ENCODE measurements at regions not wholly inside any gene's neighbourhood (a gene's known extent, or its start where the extent isn't known, plus 50 kb on each side); places are given as distances from the start of the nearest gene placed in this dataset.

DNA sequence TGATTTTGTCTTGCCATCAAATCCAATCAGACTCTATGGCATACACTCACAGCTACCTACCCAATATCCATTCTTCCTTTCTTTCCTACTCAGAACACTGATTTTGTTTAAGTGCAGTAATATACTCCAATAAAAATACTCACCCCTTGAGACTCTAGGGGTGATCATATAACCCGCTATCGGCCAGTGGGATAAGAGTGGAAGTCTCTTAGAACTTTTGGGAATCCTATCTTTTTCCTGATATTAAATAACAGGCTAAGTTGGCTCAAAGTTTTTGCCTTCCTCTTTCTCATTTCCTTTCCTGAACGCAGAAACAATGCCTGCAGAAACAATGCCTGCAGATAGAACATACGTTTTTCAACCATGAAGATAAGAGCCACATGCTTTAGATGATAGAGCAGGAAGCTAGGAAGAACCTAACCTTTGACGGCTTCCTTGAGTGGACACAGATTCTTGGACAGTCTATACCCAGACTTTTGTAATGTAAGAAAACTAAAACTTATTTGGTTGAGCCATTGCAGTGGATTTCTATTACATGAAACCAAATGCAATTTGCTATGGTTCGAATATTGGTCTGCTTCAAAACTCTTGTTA, 373.8 kb downstream of the STIM2 start:
- TF ChIP-seq GATA3 (IDR thresholded peaks at IDR 0.05; ENCODE audit: low read depth, low read length) (no peak), GATA2 (IDR thresholded peaks at IDR 0.05; ENCODE audit: low read depth, low read length) (no peak)

DNA sequence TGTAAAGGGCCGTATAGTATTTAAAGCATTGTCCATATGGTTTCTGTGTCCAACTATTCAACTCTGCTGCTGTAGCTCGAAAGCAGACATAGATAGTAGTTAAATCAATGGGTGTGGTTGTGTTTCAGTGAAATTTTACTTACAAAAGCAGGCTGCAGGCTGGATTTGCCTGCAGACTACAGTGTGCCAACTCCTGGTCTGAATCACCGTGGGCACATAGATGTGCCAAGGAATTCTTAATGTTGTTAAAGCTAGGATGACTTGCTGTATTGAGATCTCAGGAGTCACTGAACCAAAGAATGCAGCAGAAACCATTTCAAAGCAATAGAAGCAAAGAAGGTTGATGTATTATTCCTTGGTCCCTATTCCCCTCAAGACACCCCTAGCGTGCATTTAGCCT, 379.0 kb downstream of the STIM2 start:
- TF ChIP-seq GATA3 (IDR thresholded peaks at IDR 0.05; ENCODE audit: low read depth, low read length) (no peak), GATA2 (IDR thresholded peaks at IDR 0.05; ENCODE audit: low read depth, low read length) (no peak)

DNA sequence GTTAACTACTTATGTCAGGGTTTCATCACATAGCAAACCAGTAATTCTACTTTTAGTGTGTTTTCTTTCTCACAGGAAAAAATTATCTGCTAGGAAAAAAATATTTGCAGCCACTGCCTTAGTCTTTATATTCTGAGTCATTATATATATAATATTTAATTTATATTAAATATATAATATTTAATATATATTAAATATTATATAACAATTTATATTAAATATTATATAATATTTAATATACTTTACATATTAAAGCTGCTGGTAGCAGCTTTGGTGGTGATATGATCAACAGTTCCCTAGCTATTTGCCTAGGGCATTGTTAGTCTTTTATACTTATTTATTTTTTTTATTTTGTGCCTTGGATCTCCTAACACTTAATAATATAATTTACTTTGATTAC, 381.6 kb downstream of the STIM2 start:
- no peak for TF ChIP-seq GATA3 (IDR thresholded peaks at IDR 0.05; ENCODE audit: low read depth, low read length)
- TF ChIP-seq GATA2 (IDR thresholded peaks at IDR 0.05; ENCODE audit: low read depth, low read length): no peak

DNA sequence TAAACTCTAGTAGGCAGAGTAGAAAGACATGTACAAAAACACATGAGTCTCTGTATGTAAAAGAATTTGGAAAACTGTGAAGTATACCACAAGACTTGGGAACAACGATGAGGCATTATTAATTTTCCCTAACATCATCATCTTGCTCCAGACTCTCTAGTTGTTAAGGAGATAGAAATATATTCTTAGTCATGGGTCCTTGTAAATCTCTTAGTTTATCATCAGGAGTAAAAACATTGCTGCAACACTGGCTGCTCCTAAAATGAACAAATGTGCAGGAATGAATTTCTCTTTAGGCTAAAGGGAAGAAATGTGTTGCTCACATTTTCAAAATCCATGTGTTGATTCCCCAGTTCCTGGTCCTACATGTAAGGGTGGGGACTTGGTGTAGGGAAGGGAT, 384.6 kb downstream of the STIM2 start:
- TF ChIP-seq GATA3 (IDR thresholded peaks at IDR 0.05; ENCODE audit: low read depth, low read length) (no peak), GATA2 (IDR thresholded peaks at IDR 0.05; ENCODE audit: low read depth, low read length) (no peak)

DNA sequence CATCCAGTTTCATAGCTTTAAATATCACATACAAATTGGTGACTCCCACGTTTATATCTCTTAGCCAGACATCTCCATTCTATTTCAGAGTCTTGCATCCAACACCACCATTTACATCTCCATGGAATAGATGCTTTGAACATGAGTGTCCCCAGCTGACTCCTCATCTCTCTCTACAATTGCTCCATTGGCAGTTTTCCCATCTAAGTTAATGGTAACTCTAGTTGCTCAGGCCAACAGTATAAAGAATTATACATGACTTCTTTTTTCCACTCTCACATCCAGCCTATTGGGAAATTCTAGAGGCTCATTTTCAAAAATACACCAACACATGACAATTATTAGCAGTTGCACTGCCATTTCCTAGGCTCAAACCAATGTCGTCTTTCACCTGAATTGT, 388.2 kb downstream of the STIM2 start:
- TF ChIP-seq GATA3 (IDR thresholded peaks at IDR 0.05; ENCODE audit: low read depth, low read length) (no peak), GATA2 (IDR thresholded peaks at IDR 0.05; ENCODE audit: low read depth, low read length) (no peak)

DNA sequence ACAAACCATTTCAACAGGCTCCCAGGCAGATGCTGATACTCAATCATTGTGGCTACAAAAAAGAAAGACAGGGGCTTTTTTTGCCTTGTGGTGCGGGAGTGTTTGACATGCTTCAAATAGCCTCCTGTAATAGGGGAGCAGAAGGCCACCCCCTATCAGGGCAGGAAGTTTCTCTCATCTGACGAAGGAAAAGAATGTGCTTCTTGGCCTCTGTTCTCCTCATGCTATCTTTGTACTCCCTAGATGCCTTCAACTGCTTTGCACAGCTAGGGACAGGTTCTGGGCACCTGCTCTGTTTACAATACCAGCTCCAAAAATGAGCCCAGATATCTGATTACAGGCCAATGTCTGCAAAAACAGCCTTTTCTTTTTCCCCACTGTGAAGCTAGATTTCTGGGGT, 391.1 kb downstream of the STIM2 start:
- TF ChIP-seq GATA3 (IDR thresholded peaks at IDR 0.05; ENCODE audit: low read depth, low read length) (no peak), GATA2 (IDR thresholded peaks at IDR 0.05; ENCODE audit: low read depth, low read length) (no peak)

DNA sequence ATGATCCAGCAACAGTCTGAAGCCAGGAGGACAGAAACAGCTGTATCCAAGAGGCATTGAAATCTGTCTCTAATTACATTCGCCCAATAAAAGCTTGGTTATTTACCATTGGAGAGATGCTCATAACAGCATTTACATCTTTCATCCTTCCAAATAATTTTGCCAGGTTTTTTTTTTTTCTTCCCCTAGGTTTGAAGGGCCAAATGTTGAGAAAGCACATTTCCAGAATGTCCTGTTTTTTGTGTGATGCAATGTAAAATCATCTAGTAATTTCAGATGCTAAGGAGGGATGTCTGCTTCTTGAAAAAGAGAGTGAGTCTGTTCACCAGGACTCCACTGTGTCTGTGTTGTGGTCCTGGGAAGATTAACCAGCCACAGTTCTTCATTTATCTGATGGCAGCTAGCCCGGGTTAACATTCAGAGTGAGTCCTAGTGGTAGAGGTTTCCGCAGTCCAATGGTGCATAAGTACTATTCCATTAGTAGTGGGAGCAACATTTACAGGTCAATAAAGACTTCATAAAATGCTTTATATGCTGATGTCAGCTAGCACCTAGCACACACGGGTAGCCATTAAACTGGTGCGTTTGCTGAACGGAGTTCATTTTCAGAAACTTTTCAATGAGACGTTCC, 406.8 kb downstream of the STIM2 start:
- TF ChIP-seq GATA3 (IDR thresholded peaks at IDR 0.05; ENCODE audit: low read depth, low read length) (no peak), GATA2 (IDR thresholded peaks at IDR 0.05; ENCODE audit: low read depth, low read length) (no peak)

DNA sequence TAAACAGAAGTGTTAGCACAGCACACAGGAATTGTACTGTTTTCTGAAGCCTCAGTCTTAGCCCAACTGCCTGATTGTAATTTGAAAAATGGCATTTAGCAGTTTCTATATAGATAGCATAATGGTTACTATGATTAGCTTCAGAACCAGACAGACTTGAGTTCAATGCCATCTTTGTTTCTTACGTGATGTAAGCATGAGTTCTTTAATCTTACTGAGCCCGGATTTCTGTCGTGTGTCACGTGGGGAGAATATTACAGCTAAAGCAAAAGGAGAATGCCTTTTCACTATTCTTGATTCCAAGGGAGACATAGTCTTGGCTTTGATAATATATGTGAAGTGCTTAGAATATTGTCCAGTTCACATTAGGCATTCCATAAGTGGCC, 407.3 kb downstream of the STIM2 start:
- TF ChIP-seq GATA3 (IDR thresholded peaks at IDR 0.05; ENCODE audit: low read depth, low read length) (no peak), GATA2 (IDR thresholded peaks at IDR 0.05; ENCODE audit: low read depth, low read length) (no peak)

DNA sequence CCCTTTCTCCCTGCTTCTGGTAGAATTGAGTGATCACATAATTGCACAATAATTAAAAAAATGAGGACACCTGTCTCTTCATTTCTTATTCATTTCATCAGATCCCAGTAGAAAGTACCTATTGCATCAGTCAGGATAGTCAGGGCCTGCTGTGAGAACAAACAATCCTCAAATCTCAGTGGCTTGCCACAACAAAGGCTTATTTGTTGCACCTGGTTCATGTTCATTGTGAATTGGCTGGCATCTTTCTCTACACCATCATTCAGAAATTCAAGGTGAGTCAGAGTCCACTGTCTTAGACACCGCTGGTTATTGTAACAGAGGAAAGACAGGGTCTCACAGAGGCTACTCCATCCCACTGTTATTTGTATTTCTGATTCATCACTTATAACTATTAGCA, 409.8 kb downstream of the STIM2 start:
- TF ChIP-seq GATA2 (IDR thresholded peaks at IDR 0.05; ENCODE audit: low read depth, low read length) (no peak), GATA3 (IDR thresholded peaks at IDR 0.05; ENCODE audit: low read depth, low read length) (no peak)

DNA sequence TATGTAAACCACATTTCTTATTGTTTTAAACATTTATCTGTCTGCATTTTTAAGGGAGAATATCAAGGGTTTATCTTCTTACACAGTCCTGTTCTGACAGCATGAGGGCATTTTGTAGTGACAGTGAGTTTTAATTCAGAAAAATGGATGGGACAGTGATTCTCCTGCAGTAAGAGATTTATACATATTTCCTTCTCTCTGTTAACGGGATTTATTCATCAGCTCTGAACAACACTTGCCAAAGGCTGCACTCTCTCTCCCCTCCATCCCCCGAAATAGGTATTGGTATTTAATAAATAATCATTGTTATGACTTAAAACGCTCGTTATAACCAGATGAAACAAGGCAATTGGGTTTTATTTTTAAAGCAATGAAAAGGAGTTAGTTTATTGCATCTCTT, 410.9 kb downstream of the STIM2 start:
- TF ChIP-seq GATA2 (IDR thresholded peaks at IDR 0.05; ENCODE audit: low read depth, low read length): no peak
- no peak for TF ChIP-seq GATA3 (IDR thresholded peaks at IDR 0.05; ENCODE audit: low read depth, low read length)

DNA sequence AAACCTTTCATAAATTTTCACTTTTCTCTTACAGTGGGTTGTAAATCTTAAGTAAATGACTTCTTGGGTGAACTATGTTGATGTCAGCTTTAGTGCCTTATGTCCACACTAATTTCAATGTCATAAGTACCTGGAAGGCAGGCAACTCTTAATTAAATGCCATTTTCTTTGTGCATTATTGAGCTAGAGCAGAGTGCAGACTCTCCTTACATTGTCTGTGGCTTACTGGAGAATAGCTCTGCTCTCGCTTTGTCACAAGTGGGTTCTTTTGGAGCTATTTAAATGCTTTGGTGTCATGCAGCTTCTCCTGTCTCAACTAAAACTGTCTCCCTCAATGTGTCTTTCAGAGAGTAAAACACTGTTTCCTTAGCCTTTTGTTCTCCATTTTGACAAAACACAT, 411.6 kb downstream of the STIM2 start:
- TF ChIP-seq GATA2 (IDR thresholded peaks at IDR 0.05; ENCODE audit: low read depth, low read length) (no peak), GATA3 (IDR thresholded peaks at IDR 0.05; ENCODE audit: low read depth, low read length) (no peak)

DNA sequence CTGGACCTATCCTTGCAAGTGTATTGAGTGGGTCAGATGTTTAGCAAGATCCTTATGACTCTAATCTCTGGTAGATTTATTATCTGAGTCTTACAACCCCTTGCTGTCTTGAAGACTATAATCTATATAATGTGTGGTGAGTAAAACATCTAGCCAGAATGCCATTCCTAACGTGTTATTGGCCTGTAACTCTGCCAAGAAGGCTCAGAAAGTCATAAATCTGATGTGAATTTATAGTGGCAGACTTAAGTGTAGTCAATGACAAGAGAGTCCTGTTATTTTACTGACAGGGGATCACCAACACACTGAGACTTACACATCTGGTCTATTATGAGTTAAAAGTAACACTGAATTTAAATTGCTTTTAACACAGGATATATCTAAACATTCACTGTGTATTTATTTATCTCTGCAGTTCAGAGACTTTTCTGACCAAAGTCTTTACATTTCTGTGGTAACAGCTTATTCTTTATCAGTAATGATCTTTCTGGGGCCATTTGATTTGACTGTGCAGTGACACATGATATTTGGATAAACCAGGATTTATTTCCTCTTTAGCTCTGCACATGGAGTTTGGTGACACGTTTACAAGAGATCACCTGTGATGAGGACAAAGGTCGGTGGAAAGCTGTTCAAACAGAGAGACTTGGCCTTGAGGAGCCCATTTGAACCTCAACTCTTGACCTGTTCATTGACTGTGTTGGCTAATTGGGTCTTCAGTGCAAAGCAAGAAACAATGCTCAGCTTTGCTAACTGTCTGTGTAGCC, 415.8 kb downstream of the STIM2 start:
- TF ChIP-seq GATA2 (IDR thresholded peaks at IDR 0.05; ENCODE audit: low read depth, low read length) (no peak), GATA3 (IDR thresholded peaks at IDR 0.05; ENCODE audit: low read depth, low read length) (no peak)

DNA sequence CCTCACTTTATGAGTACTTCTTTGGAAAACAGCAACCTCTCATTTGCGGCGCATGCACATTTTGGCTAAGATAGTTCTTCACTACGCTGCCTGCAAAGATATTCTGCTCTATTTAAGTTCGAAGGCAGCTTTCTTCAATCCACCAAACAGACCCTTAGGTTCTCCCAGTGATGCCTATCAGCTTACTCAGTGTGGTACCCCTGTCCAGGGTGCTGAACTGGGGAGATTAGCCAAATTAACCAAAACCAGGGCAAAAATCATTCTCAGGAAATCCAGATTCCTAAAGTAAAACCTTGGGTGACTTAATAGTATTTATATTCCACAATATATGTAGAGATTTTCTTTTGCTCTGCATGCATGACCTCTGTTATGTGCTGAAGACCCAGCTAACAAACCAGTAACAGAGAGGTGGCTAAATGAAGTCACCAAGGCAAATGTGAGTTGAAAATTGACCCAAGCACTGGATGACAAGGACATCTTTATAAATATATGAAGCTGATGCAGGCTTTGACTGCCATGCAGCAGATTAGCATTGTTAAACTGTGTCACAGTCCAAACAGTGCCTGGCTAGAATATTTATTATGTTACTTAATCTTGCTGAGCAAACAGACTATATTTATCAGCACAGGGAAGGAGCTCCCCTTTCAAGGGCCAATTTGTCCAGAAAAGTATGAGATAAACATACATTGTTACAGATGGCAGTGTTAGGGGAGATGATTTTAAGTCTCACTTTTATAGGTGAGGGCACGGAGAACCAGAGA, 418.2 kb downstream of the STIM2 start:
- no peak for TF ChIP-seq GATA3 (IDR thresholded peaks at IDR 0.05; ENCODE audit: low read depth, low read length)
- TF ChIP-seq GATA2 (IDR thresholded peaks at IDR 0.05; ENCODE audit: low read depth, low read length): no peak

DNA sequence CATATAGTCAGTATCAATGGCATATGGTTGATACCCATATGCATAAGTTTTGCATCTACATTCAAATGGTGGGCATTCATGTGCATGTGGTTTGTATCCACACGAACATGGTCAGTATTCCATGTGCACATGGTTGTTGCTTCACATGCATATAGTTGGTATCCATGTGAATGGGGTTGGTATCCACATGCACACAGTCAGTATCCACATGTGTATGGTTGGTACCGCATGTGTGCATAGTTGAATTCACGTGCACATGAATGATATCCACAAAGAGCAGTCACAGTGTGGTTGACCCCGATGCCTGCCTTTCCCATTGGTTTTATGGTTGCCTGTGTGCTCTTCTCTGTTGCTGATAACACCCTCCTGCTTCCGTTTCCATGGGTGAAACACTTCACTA, 427.9 kb downstream of the STIM2 start:
- TF ChIP-seq GATA2 (IDR thresholded peaks at IDR 0.05; ENCODE audit: low read depth, low read length) (no peak), GATA3 (IDR thresholded peaks at IDR 0.05; ENCODE audit: low read depth, low read length) (no peak)

All from SH-SY5Y (cell line).